Ovary (tissue), 7 donors: ENCODE measurements at regions not wholly inside any gene's neighbourhood (a gene's known extent, or its start where the extent isn't known, plus 50 kb on each side); places are given as distances from the start of the nearest gene placed in this dataset.

Experiments used
- DNase-seq, 5 donors: peaks; one replicate each; pipeline ENCODE4 v3.0.0-alpha.2; 2019 to 2020
- H3K27ac ChIP-seq, 2 donors: fragments of 200-600 bp; one replicate each; pipeline versions ENCODE4 v1.5.1 to v1.8.0; 2019 to 2022
- H3K27me3 ChIP-seq: fragments of 200-600 bp; one replicate; pipeline ENCODE4 v1.8.0; 2022
- H3K36me3 ChIP-seq: fragments of 200-600 bp; sonication (generic); one replicate; pipeline ENCODE4 v1.5.1; 2019
- H3K4me1 ChIP-seq: one replicate; pipeline ENCODE4 v1.8.1; 2013; ENCODE audit warnings: mild to moderate bottlenecking, moderate library complexity; ENCODE audit not compliant: insufficient read depth
- H3K4me3 ChIP-seq: fragments of 200-600 bp; sonication (generic); one replicate; pipeline ENCODE4 v1.5.1; 2017
- H3K9me3 ChIP-seq, 2 donors: fragments of 200-600 bp in 1 of 2; sonication (generic) in 1 of 2; one replicate each; pipeline versions ENCODE4 v1.5.1 to v1.8.1; 2013 to 2019; ENCODE audit warnings: mild to moderate bottlenecking in 1 of 2, moderate library complexity in 1 of 2
- CTCF ChIP-seq, 3 donors: fragments of 450-650 bp in 2 of 3; fragments of 200-600 bp in 1 of 3; IDR thresholded peaks; one replicate each; pipeline versions ENCODE4 v1.5.1 to v1.8.0; 2016 to 2022; ENCODE audit warnings: antibody characterized with exemption in 3 of 3, mild to moderate bottlenecking in 1 of 3
- EP300 ChIP-seq: sonication (generic); formaldehyde crosslinking; IDR thresholded peaks from one replicate; pipeline ENCODE4 v1.6.1; 2017; ENCODE audit warnings: antibody characterized with exemption
- POLR2A ChIP-seq: fragments of 450-650 bp; IDR thresholded peaks from one replicate; pipeline ENCODE4 v1.6.1; 2017; ENCODE audit warnings: antibody characterized with exemption, mild to moderate bottlenecking, moderate library complexity
- WGBS, 3 donors: extraction: QIAGEN DNeasy Blood & Tissue Kit in 1 of 3; methylation state at CpG; one replicate each; pipeline versions ENCODE4 v1.1.5 to v1.1.7; 2013 to 2017; 5-methylcytosine and 5-hydroxymethylcytosine counted together
- intact Hi-C, 4 donors: fragments of 100-400 bp; cut with DNase I; formaldehyde crosslinking; loops; one replicate each; pipeline versions ENCODE4 v1.11.0 to v1.15.1; 2022 to 2023
- donor health status: DM: no; HTN: no; CAD: no; lungs with moderate emphysema.
- donor health status: DM: no; HTN: no; CAD: no.
- donor health status: Bipolar disorder and iron deficiency.
- donor health status: DM: no; HTN: no; CAD: no.
- donor health status: DM: yes; HTN: yes; CAD: no.

- 86 to 87% (median 86%) methylated on average over 5 of the region's 5 CpGs for WGBS, 3 donors
- Histone ChIP-seq H3K4me1 (peaks cover 8% of the 10 kb centered on the region), H3K27me3 (no peaks in the 10 kb centered on the region), H3K9me3 (no peaks in the 10 kb centered on the region), H3K4me3 (no peak overlapping the region), H3K27ac (no peak overlapping the region), H3K36me3 (no peaks in the 10 kb centered on the region)
- intact Hi-C loops, result no loop called here
- no peak for DNase-seq
- TF ChIP-seq CTCF (IDR thresholded peaks at IDR 0.05) (no peak), EP300 (no peak), POLR2A (no peak)
Measured at GRCh38 chr4:24646798-24647460, 62.6 kb upstream of the DHX15 start.

GRCh38 chr4:24650849-24651640 is 66.7 kb upstream of the DHX15 start:
- intact Hi-C loops, result no loop called here
- Histone ChIP-seq H3K36me3 (no peaks in the 10 kb centered on the region), H3K27ac (no peak overlapping the region), H3K27me3 (no peaks in the 10 kb centered on the region), H3K9me3 (no peaks in the 10 kb centered on the region), H3K4me3 (no peak overlapping the region), H3K4me1 (peaks cover 3% of the 10 kb centered on the region)
- TF ChIP-seq EP300 (no peak), CTCF (IDR thresholded peaks at IDR 0.05) (no peak), POLR2A (no peak)
- DNase-seq, result no peak
- 73 to 78% (median 78%) methylated on average over 2 of the region's 2 CpGs for WGBS, 3 donors

GRCh38 chr4:24655326-24655725 is 71.0 kb upstream of the DHX15 start:
- 82 to 84% (median 84%) methylated on average over 3 of the region's 3 CpGs for WGBS, 3 donors
- peaks cover 1% of the 10 kb centered on the region for H3K4me1 ChIP-seq
- no peak overlapping the region for H3K27ac ChIP-seq
- TF ChIP-seq EP300 (no peak), POLR2A (no peak), CTCF (IDR thresholded peaks at IDR 0.05) (no peak)
- no peak overlapping the region for H3K4me3 ChIP-seq
- intact Hi-C loops, result no loop called here
- no peaks in the 10 kb centered on the region for H3K27me3 ChIP-seq
- H3K36me3 ChIP-seq, result no peaks in the 10 kb centered on the region
- DNase-seq, result no peak
- no peaks in the 10 kb centered on the region for H3K9me3 ChIP-seq

- H3K4me1 ChIP-seq, result peaks cover 1% of the 10 kb centered on the region
- H3K27ac ChIP-seq, result no peak overlapping the region
- no peaks in the 10 kb centered on the region for H3K9me3 ChIP-seq
- no peaks in the 10 kb centered on the region for H3K27me3 ChIP-seq
- no peak overlapping the region for H3K4me3 ChIP-seq
- intact Hi-C loops, result no loop called here
- TF ChIP-seq POLR2A (no peak), CTCF (IDR thresholded peaks at IDR 0.05) (no peak), EP300 (no peak)
- H3K36me3 ChIP-seq, result no peaks in the 10 kb centered on the region
- WGBS, 3 donors, result 80 to 89% (median 81%) methylated on average over 4 of the region's 4 CpGs
- DNase-seq, result no peak
Measured at GRCh38 chr4:24655971-24656370, 71.6 kb upstream of the DHX15 start.
